Activated T-cell treated with anti-CD3 and anti-CD28 coated beads, Interleukin-2, amount 50 U/mL, for 4 hours (primary cell): ENCODE measurements at regions not wholly inside any gene's neighbourhood (a gene's known extent, or its start where the extent isn't known, plus 50 kb on each side); places are given as distances from the start of the nearest gene placed in this dataset.

Experiments
- ATAC-seq, 2 donors: fragments of 200-7000 bp; cut with Tn5 transposase; one replicate each; pipeline ENCODE4 v1.10.0; 2021
- DNase-seq: peaks from one replicate; pipeline ENCODE4 v3.0.0-alpha.2; 2020
- H3K27me3 Mint-ChIP-seq: one replicate; pipeline ENCODE4 v1.8.0; 2021; ENCODE audit warnings: low read depth, mixed read lengths
- H3K36me3 Mint-ChIP-seq: one replicate; pipeline ENCODE4 v1.8.0; 2022; ENCODE audit warnings: mixed read lengths; ENCODE audit not compliant: insufficient read depth
- H3K4me1 Mint-ChIP-seq: one replicate; pipeline ENCODE4 v1.8.0; 2021; ENCODE audit warnings: low read depth, mixed read lengths
- H3K4me3 Mint-ChIP-seq: one replicate; pipeline ENCODE4 v1.8.0; 2021; ENCODE audit warnings: mild to moderate bottlenecking, moderate library complexity, mixed read lengths
- H3K9me3 Mint-ChIP-seq: one replicate; pipeline ENCODE4 v1.8.0; 2021; ENCODE audit warnings: mixed read lengths

DNA sequence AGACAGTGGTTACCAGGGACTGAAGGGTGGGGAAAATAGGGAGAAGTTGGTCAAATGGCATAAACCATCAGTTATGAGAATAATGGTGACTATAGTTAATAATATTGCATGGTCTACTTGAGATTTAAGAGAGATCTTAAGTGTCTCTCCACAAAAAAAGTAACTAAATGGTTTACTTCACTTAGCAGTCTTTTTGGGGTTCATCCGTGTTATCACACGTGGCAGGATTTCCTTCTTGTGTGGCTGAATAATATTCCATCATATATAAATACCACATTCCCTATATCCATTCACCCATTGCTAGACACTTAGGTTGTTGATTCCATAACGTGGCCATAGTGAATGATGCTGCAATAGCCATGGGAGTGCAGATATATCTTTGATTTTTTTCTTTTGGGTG lies 967.0 kb downstream of the UQCRFS1 start:
- H3K4me1 Mint-ChIP-seq = no peaks in the 10 kb centered on the region
- no peaks in the 10 kb centered on the region for H3K27me3 Mint-ChIP-seq
- no peak for DNase-seq
- no peaks in the 10 kb centered on the region for H3K9me3 Mint-ChIP-seq
- no peak for ATAC-seq
- no peak overlapping the region for H3K4me3 Mint-ChIP-seq
- no peaks in the 10 kb centered on the region for H3K36me3 Mint-ChIP-seq

GRCh38 chr19:28244966-28245365 lies 968.0 kb downstream of the UQCRFS1 start:
- DNase-seq (no peak), ATAC-seq (no peak)
- H3K4me1 Mint-ChIP-seq = no peaks in the 10 kb centered on the region
- H3K4me3 Mint-ChIP-seq = no peak overlapping the region
- no peaks in the 10 kb centered on the region for H3K36me3 Mint-ChIP-seq
- H3K9me3 Mint-ChIP-seq = no peaks in the 10 kb centered on the region
- H3K27me3 Mint-ChIP-seq = no peaks in the 10 kb centered on the region

- DNase-seq = no peak
- ATAC-seq = no peak
- H3K36me3 Mint-ChIP-seq = no peaks in the 10 kb centered on the region
- H3K4me3 Mint-ChIP-seq = no peak overlapping the region
- H3K9me3 Mint-ChIP-seq = no peaks in the 10 kb centered on the region
- H3K4me1 Mint-ChIP-seq = no peaks in the 10 kb centered on the region
- H3K27me3 Mint-ChIP-seq = no peaks in the 10 kb centered on the region
Observed at GRCh38 chr19:28242317-28242927, 970.5 kb downstream of the UQCRFS1 start.

DNA sequence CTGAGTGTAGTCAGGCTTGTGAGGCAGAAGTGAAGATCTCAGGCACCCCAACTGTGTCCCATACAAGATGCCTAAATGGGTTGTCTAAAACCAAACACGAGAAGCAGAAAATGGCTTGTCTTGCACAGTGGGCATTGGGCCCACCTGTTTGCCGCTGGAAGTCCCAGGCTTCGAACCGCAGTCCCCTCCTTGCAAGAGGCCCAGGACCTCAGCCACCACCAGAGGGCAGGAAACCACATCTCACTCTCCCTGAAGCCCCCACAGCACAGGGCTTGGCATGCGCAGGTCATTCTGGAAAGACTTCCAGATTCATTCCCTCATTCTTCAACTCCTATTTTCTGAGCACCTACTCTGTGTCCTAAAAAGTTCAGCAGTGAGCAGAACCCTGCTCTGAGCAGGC lies 973.7 kb downstream of the UQCRFS1 start:
- Mint-ChIP-seq H3K27me3 (no peaks in the 10 kb centered on the region), H3K36me3 (no peaks in the 10 kb centered on the region), H3K4me1 (no peaks in the 10 kb centered on the region), H3K9me3 (no peaks in the 10 kb centered on the region), H3K4me3 (no peak overlapping the region)
- DNase-seq (no peak), ATAC-seq (no peak)

DNA sequence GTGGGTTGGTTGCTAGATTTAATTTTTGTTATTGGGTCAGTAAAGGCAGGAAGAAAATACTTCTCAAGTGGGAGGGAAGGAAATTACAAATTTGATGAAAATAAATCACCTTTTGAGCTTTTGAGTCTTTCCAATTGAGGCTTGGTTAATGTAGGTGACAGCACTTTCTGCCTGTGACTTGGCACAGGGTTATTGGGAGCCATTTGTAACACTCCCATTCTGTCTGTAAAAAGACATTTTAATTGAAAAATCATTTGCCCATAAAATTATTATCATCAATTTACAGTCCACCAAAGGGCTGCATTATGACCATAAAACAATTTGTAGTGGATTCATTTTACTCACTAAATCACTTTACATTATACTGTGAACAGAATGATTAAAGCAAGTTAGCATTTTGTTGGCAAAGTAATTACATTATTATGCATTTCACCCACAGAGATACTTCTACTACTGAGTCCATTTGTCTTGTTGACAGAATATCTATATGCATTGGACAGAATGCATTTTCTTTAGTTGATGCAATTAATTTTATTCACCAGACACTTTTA lies 974.6 kb downstream of the UQCRFS1 start:
- Mint-ChIP-seq H3K4me1 (no peaks in the 10 kb centered on the region), H3K36me3 (no peaks in the 10 kb centered on the region)

GRCh38 chr19:28235606-28236125 lies 977.3 kb downstream of the UQCRFS1 start:
- no peak for ATAC-seq
- no peaks in the 10 kb centered on the region for H3K4me1 Mint-ChIP-seq
- H3K36me3 Mint-ChIP-seq = no peaks in the 10 kb centered on the region

More for the DNA sequence above, 974.6 kb downstream of the UQCRFS1 start:
- Mint-ChIP-seq H3K27me3 (no peaks in the 10 kb centered on the region), H3K4me3 (no peak overlapping the region), H3K9me3 (no peaks in the 10 kb centered on the region)
- ATAC-seq (no peak), DNase-seq (no peak)

GRCh38 chr19:28234637-28235036 lies 978.3 kb downstream of the UQCRFS1 start:
- H3K4me1 Mint-ChIP-seq = no peaks in the 10 kb centered on the region
- no peak for ATAC-seq
- DNase-seq = no peak
- no peak overlapping the region for H3K4me3 Mint-ChIP-seq
- H3K9me3 Mint-ChIP-seq = no peaks in the 10 kb centered on the region
- no peaks in the 10 kb centered on the region for H3K27me3 Mint-ChIP-seq
- no peaks in the 10 kb centered on the region for H3K36me3 Mint-ChIP-seq

More at GRCh38 chr19:28235606-28236125, 977.3 kb downstream of the UQCRFS1 start:
- no peaks in the 10 kb centered on the region for H3K27me3 Mint-ChIP-seq
- H3K4me3 Mint-ChIP-seq = no peak overlapping the region
- H3K9me3 Mint-ChIP-seq = no peaks in the 10 kb centered on the region
- no peak for DNase-seq

DNA sequence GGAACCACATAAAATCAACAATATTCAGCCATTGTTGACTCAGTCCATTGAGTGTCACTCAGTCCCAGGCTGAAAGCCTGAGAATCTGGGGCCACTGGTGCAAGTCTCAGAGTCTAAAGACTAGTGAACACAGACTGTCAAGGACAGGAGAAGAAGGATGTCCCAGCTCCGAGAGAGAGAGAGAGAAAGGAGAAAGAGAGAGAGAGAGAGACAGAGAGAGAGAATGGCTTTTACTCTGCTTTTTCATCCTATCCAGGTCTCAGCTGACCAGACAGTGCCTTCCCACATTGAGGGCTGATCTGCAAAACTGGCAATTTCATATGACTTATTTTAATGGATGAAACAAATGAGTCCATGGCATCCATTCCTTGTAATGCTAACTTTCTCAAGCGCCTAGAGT lies 984.1 kb downstream of the UQCRFS1 start:
- Mint-ChIP-seq H3K36me3 (no peaks in the 10 kb centered on the region), H3K9me3 (no peaks in the 10 kb centered on the region), H3K27me3 (no peaks in the 10 kb centered on the region), H3K4me3 (no peak overlapping the region), H3K4me1 (no peaks in the 10 kb centered on the region)
- ATAC-seq (no peak), DNase-seq (no peak)

DNA sequence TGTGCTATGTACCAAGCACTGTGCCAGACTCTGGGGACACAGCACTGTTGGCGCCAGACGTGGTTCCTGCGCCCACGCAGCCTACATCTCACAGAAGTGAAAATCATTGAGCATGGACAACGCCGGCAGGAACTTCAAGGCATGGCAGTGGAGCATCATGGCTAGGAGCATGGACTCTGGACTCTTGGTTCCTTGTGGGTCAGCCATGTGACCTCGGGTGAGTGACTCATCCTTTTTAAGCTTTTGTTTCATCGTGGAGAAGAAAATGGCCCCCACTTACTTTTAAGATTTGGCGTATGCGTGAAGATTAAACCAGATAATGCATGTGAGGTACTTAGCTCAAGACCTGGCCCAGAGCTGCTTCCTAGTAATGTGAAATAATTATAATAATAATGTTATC lies 988.5 kb downstream of the UQCRFS1 start:
- H3K36me3 Mint-ChIP-seq = no peaks in the 10 kb centered on the region
- no peaks in the 10 kb centered on the region for H3K9me3 Mint-ChIP-seq
- ATAC-seq (no peak), DNase-seq (no peak)
- no peaks in the 10 kb centered on the region for H3K27me3 Mint-ChIP-seq
- H3K4me3 Mint-ChIP-seq = no peak overlapping the region
- no peaks in the 10 kb centered on the region for H3K4me1 Mint-ChIP-seq

GRCh38 chr19:28221736-28222135 lies 991.2 kb downstream of the UQCRFS1 start:
- H3K4me1 Mint-ChIP-seq = no peaks in the 10 kb centered on the region
- H3K4me3 Mint-ChIP-seq = no peak overlapping the region
- H3K27me3 Mint-ChIP-seq = no peaks in the 10 kb centered on the region
- ATAC-seq = no peak
- no peaks in the 10 kb centered on the region for H3K36me3 Mint-ChIP-seq
- H3K9me3 Mint-ChIP-seq = no peaks in the 10 kb centered on the region
- no peak for DNase-seq

DNA sequence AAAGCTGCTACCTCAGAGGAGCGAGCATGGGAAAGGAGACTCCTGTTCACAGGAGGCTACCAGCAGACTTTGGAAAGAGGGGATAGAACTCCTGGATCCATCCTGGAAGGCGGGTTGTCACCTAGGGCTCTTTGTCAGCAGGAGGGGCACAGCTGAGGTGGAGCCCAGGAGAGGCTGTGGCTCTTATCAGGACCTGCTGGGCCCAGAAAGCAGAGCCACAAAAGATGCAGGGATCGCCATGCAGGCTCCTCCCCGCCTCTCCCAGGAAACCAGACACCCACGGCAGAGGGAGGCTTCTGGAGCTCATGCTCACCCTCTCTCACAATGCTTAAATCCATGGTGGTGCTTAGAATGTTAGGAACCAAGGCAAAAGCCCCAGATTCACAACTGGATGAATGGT lies 994.2 kb downstream of the UQCRFS1 start:
- no peak for DNase-seq
- no peaks in the 10 kb centered on the region for H3K27me3 Mint-ChIP-seq
- peaks cover 4% of the 10 kb centered on the region for H3K9me3 Mint-ChIP-seq
- H3K36me3 Mint-ChIP-seq = no peaks in the 10 kb centered on the region
- ATAC-seq = no peak
- no peak overlapping the region for H3K4me3 Mint-ChIP-seq
- H3K4me1 Mint-ChIP-seq = no peaks in the 10 kb centered on the region

DNA sequence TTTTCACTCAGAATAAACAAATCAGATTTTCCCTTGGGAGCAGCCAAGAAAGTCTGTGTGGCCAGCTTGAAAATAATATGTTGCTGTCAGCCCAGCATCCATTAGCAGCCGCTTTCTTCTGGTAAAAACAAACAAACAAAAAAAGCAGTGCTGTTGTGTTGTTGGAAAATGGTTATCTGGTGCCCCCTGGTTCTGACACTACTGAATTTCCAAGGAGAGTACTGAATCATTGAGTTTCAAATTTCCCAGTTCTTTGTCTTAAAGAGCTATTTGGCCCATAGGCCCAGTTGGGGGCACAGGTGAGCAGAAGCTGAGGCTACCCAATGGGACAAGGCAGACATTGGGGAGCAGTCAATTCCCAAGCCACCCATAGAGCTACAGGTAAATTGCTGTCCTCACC lies 995.9 kb downstream of the UQCRFS1 start:
- Mint-ChIP-seq H3K9me3 (peaks cover 7% of the 10 kb centered on the region), H3K36me3 (no peaks in the 10 kb centered on the region), H3K4me1 (no peaks in the 10 kb centered on the region), H3K27me3 (no peaks in the 10 kb centered on the region), H3K4me3 (no peak overlapping the region)
- no peak for ATAC-seq
- DNase-seq = no peak

- no peak for DNase-seq
- H3K36me3 Mint-ChIP-seq = no peaks in the 10 kb centered on the region
- peaks cover 7% of the 10 kb centered on the region for H3K9me3 Mint-ChIP-seq
- ATAC-seq = no peak
- H3K4me1 Mint-ChIP-seq = no peaks in the 10 kb centered on the region
- H3K27me3 Mint-ChIP-seq = peaks cover 1% of the 10 kb centered on the region
- H3K4me3 Mint-ChIP-seq = no peak overlapping the region
Observed at GRCh38 chr19:28213470-28214082, 999.4 kb downstream of the UQCRFS1 start.

- H3K9me3 Mint-ChIP-seq = peaks cover 7% of the 10 kb centered on the region
Observed at GRCh38 chr19:28210886-28211285, 1002.1 kb downstream of the UQCRFS1 start.

DNA sequence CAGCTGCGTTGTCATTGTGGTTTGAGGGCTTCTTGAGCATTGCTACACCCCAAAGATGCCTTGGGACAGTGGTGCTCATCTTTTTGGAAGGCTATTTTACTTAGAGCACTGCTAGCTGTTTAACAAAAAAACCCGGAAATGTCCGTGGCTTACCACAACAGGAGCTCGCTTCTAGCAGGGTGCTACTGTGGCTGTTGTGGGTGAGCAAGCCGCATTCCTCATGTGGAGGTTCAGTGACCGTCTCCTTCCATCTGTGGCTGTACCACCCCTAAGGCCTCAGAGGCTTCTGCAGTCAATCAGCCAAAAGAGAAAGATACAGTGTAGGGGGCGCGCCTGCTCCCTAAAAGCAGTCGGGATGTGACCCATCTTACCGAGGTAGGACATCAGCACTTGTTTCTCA lies 1004.2 kb downstream of the UQCRFS1 start:
- H3K4me3 Mint-ChIP-seq = no peak overlapping the region
- H3K36me3 Mint-ChIP-seq = no peaks in the 10 kb centered on the region
- DNase-seq = no peak
- ATAC-seq = no peak
- no peaks in the 10 kb centered on the region for H3K4me1 Mint-ChIP-seq
- H3K9me3 Mint-ChIP-seq = peaks cover 3% of the 10 kb centered on the region
- peaks cover 1% of the 10 kb centered on the region for H3K27me3 Mint-ChIP-seq

More at GRCh38 chr19:28210886-28211285, 1002.1 kb downstream of the UQCRFS1 start:
- DNase-seq = no peak
- Mint-ChIP-seq H3K4me1 (no peaks in the 10 kb centered on the region), H3K36me3 (no peaks in the 10 kb centered on the region), H3K4me3 (no peak overlapping the region), H3K27me3 (peaks cover 1% of the 10 kb centered on the region)
- no peak for ATAC-seq
